ENCODE measurements at regions not wholly inside any gene's neighbourhood (a gene's known extent, or its start where the extent isn't known, plus 50 kb on each side); places are given as distances from the start of the nearest gene placed in this dataset.

GRCh38 chr4:156401371-156401770 lies 447.7 kb upstream of the CTSO start:
- TF ChIP-seq, protein P1, sequence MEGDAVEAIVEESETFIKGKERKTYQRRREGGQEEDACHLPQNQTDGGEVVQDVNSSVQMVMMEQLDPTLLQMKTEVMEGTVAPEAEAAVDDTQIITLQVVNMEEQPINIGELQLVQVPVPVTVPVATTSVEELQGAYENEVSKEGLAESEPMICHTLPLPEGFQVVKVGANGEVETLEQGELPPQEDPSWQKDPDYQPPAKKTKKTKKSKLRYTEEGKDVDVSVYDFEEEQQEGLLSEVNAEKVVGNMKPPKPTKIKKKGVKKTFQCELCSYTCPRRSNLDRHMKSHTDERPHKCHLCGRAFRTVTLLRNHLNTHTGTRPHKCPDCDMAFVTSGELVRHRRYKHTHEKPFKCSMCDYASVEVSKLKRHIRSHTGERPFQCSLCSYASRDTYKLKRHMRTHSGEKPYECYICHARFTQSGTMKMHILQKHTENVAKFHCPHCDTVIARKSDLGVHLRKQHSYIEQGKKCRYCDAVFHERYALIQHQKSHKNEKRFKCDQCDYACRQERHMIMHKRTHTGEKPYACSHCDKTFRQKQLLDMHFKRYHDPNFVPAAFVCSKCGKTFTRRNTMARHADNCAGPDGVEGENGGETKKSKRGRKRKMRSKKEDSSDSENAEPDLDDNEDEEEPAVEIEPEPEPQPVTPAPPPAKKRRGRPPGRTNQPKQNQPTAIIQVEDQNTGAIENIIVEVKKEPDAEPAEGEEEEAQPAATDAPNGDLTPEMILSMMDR (conservative IDR thresholded peaks at IDR 0.05), result no peak
- no peak overlapping the region for H3K27ac ChIP-seq

GRCh38 chr4:156396534-156396933 lies 442.9 kb upstream of the CTSO start:
- H3K27ac ChIP-seq, result no peak overlapping the region
- TF ChIP-seq, protein P1 (conservative IDR thresholded peaks at IDR 0.05), result no peak

GRCh38 chr4:156391325-156391653 lies 437.6 kb upstream of the CTSO start:
- H3K27ac ChIP-seq, result no peak overlapping the region
- TF ChIP-seq, protein P1 (conservative IDR thresholded peaks at IDR 0.05), result no peak

DNA sequence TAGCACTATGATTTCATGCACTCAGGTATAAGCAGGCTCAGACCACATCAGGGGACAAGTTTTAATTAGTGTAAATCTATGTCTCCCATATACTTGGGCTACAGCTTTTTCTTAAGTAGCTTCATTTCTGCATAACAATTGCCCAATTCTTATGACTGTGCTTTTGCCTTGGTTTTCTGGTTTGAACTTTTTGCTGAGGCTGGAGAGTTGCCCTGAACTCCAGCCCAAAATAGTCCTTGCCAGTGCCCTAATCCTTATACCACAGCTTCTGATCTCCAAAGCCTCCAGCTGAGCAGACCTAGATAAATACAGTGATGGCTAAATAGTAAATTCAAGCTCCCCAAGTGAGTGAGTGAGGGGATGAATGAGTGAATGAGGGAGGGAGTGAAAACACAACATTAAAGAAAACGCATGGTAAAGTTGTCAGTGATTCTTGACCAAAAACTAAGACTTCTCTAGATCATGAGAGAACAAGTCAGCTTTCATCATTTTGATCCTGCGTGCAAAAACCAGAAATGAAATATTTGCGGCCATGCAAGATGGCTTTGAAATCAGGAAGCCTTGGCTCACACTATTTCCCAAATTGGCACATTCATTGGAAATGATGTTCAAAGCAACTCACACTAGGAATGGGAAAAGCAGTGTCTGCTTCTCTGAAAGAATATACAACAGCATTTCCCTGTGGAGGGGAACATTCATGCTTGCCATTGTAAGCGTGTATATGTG lies 437.1 kb upstream of the CTSO start:
- TF ChIP-seq, protein P1 (conservative IDR thresholded peaks at IDR 0.05), result no peak
- H3K27ac ChIP-seq, result no peak overlapping the region

DNA sequence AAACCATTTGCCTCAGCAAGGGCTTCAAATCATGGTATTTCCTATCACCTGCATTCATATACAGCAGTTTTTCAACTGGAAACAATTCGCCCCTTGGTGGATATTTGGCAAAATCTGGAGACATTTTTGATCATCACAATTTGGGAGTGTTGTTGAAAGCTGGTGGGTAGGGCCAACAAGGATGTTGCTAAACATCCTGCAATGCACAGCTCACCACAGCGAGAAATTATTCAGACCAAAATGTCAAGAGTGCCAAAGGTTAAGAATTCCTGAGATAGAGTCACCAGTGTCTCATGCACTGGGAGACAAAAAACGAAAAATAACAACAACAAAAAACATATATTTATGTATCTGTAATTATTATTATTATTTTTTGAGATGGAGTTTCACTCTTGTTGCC lies 435.2 kb upstream of the CTSO start:
- TF ChIP-seq, protein P1 (conservative IDR thresholded peaks at IDR 0.05), result no peak
- H3K27ac ChIP-seq, result no peak overlapping the region

- TF ChIP-seq, protein P1 (conservative IDR thresholded peaks at IDR 0.05), result peak; percentile 59
- H3K27ac ChIP-seq, result no peak overlapping the region
Observed at GRCh38 chr4:156378033-156378665, 424.5 kb upstream of the CTSO start.

- H3K27ac ChIP-seq, result no peak overlapping the region
Observed at GRCh38 chr4:156377036-156377710, 423.5 kb upstream of the CTSO start.

More at GRCh38 chr4:156377036-156377710, 423.5 kb upstream of the CTSO start:
- TF ChIP-seq, protein P1 (conservative IDR thresholded peaks at IDR 0.05), result no peak
